ENCODE measurements at regions not wholly inside any gene's neighbourhood (a gene's known extent, or its start where the extent isn't known, plus 50 kb on each side); places are given as distances from the start of the nearest gene placed in this dataset.
"Not testable (repeated sequence)": the region's sequence is repeated elsewhere in the genome, so short reads cannot be mapped to it uniquely, and the experiment has no call there.

DNA sequence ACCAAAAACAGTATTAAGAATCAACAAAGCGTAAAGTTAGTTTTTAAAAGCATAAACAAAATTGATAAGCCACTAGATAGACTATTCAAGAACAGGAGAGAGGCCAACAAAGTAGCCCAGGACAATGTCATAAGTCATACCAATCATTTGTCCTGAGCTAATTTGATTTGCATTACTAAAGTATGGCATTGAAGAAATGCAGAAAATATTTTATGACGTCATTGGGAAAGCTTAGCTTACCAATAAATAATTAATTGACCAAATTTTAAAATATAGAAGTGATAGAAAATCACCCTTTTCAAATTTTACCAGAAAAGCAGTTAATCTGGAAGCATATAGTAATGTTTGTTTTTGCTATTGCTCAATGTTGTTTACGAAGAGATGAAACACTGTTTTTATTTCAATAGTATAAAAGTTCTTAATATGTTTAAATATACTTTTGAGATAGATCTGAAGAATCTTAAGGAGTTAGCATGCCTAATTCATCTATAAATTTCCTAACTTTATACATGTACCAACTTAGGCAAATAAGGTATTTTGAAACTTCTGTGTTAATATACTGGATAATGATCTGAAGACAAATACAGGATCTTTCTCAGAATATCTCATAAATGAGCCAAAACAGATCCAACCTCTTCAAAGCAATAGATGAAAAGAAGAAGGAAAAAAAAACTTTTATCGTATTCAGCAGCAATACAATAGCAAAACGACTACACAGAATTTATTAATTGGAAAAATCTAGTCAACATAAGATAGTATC lies 1118.5 kb downstream of the SLC16A7 start:
- DNase-seq (ENCODE audit: low spot score) = no peak

DNA sequence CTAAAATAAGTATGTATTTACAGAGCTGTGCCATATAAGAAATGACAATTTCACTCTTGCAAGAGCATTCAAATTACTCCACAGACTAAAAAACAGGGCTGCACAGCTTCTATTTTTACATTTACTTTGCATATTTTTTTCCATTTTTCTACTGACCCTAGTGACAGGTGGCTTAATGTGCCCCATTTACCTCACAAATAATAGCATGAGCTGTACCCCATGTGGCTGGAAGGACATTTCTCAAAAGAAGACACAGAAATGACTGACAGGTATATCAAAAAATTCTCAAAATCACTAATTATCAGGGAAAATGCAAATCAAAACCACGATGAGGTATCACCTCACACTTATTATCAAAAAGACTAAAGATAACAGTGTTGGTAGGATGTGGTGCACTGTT lies 1128.6 kb downstream of the SLC16A7 start:
- DNase-seq (ENCODE audit: low spot score) = no peak

DNA sequence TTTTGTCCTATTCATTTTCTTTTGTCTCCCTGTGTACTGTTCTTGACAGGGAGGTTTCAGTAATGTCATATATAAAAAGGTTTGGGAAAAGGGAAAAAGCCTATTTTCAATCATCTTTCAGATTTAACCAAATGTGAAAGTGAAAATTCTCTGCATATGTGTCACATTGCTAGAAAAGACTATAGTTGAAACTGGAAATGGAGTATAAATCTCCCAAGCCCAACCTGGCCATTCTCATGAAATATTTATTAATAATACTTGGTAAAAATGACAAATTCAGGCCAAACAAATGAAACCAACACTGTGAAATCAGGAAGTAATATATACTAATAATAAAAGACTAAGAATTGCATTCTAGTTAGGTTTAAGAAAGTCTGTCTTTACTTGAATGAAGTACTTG lies 1129.2 kb downstream of the SLC16A7 start:
- no peak for DNase-seq (ENCODE audit: low spot score)

DNA sequence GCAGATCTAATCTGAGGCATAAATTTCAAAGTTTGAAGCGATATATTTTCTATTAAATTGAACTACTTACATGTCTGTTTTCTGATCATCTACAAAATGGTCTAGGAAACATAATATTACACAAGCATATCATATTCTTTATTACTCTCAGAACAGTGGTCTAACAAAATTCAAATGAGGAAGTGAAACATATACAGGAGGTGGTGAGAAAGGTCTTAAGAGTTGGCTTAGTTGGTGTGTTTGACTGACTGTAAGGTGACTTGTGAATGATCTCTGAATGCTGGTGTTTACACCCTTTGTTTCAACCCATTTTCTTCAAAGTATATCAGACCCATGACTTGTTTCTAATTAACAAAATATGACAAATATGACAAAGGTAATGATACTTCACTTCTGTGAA lies 1156.8 kb downstream of the SLC16A7 start:
- DNase-seq (ENCODE audit: low spot score) = no peak

DNA sequence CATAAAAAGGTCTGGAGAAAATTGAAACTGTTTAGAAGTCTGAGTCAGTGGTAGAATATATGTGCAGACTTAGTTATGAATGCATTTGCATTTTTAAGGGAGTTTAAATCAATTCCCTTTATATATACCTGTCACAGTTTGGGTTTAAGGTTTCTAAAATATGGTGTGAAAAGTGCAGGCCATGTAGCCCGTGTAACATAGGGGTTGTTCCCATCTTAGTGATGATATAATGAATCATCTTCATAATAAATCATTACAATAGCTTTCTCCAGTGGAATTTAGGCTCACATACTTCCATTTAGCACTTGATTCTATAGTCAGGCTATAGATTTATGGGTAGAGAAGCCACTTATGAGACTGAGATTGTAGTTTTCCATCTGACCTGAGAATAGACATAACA lies 1162.4 kb downstream of the SLC16A7 start:
- DNase-seq (ENCODE audit: low spot score) = no peak

DNA sequence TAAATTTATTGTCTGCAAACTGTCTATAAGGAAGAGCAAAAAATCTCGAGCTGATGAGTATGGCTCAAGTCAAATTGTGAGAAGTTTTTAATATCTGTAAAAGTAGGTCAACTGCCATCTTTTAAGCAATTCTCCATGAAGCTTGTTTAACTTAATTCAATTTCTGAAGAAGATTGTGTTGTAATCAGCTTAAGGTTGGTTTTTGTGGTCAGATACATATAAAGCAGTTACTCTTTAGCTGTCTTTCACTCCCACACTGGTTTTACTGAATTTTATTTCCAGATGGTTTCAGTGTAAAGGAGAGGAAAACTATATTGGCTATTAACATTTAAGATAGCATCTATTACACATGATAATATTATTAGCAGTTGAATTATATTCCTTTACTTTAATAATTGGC lies 1165.1 kb downstream of the SLC16A7 start:
- no peak for DNase-seq (ENCODE audit: low spot score)

DNA sequence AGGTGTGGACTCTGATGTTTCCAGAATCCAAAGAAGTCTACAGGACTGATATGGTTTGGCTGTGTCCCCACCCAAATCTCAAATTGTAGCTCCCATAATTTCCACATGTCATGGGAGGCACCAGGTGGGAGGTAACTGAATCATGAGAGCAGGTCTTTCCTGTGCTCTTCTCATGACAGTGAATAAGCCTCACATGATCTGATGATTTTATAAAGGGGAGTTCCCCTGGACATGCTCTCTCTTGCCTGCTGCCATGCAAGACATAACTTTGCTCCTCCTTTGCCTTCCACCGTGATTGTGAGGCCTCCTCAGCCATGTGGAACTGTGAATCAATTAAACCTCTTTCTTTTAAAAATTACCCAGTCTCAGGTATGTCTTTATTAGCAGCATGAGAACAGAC lies 1205.3 kb downstream of the SLC16A7 start:
- DNase-seq (ENCODE audit: low spot score) = not testable (repeated sequence)

DNA sequence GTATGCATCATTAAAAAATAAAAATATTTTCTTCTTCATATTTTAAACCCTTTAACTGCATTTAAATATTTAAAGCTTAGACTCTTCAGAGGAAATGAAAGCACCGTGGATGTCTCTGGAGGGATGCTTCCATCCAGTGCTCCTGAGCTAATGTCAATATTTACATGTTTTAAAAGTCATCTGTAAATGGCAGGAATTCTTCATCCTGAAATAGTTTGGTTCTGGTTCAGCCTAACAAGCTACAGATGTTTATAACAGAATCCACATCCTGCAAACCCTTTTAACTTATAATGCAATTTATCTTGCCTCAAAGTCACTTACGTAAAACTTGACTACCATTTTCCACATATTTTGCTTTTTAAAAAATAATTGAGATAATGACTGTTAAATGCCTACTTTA lies 1207.3 kb downstream of the SLC16A7 start:
- no peak for DNase-seq (ENCODE audit: low spot score)

DNA sequence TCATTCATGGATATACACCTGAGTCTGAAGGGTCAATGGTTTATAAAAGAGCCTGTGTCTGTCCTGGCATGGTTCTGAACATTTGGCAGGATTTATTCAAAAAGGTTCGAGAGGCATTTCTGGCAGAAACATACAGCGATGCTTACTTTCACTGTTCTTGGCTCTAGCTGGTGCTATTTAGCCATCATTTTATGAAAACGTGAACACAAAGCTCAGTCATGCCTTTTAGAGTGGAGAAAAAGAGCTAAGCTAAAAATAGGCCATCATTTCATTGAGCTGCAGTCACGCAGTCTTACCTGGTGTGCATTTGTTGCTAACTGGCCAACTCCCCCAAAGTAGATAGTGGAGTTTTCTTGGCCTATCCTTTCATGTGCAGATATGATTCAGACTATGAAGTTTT lies 1209.5 kb downstream of the SLC16A7 start:
- DNase-seq (ENCODE audit: low spot score) = no peak

DNA sequence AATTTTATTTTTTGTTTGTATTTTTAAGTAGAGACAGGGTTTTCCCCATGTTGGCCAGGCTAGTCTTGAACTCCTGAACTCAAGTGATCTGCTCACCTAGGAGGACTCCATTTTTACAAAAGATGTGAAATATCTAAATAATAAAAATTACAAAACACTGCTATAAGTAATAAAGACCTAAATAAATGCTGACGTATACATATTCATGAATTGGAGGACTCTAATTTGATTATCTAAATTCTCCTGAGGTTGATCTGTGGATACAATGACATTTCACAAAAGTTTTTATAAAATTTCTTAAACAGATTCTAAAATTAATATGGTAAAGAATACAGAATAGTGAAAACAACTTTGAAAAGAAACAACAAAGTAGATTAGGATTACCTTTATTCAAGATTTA lies 1224.0 kb downstream of the SLC16A7 start:
- no peak for DNase-seq (ENCODE audit: low spot score)

DNA sequence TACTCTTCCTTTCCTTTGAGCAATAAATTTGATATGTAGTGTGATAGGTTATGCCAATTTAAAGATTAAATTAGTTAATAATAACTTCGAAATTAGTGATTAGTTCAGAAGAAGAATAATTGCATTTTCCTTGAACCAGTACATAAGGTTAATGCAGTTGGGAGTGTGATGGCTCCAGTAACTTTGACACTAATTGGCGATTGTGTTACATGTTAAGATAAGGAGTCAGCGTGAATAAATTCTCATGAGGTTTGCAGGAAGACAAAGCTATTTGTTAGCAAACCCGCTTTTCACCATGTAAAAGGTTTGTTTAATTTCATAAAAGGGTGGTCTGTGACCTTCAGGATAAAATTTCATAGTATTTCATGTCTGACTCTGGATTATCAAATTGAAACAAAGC lies 1226.8 kb downstream of the SLC16A7 start:
- no peak for DNase-seq (ENCODE audit: low spot score)

DNA sequence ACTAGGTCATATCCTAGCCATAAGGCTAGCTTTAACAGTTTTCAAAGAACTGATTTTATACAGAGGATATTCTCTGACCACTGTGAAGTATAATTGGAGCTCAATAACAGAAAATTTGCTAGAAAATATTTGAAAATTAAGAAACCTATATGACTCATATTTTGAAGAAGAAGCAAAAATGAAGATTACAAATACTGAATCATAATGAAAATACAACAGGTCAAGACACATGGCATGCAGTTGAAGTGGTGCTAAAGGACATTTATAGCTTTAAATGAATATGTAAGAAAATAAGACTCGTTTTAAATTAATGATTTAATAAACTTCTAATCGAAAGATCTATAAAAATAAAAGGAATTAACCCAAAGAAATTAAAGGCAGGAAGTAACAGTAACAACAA lies 1234.6 kb downstream of the SLC16A7 start:
- no peak for DNase-seq (ENCODE audit: low spot score)

DNA sequence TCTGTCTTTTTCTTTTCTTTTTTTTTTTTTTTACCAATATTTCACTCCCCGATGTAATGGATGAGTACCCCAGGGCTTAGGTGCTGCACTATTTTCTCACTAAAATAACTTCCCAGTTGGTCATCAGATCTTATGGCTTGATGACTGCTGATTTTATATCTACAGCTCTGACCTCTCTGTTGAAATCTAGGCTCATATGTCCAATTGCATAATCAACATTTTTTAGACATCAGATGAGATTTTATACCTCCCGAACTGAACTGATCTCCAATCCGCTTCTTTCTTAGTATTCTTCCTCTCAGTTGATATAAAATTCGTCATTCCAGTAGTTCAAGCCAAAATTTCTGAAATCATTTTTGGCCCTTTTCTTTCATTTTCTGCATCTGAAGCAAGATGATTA lies 1236.5 kb downstream of the SLC16A7 start:
- no peak for DNase-seq (ENCODE audit: low spot score)

DNA sequence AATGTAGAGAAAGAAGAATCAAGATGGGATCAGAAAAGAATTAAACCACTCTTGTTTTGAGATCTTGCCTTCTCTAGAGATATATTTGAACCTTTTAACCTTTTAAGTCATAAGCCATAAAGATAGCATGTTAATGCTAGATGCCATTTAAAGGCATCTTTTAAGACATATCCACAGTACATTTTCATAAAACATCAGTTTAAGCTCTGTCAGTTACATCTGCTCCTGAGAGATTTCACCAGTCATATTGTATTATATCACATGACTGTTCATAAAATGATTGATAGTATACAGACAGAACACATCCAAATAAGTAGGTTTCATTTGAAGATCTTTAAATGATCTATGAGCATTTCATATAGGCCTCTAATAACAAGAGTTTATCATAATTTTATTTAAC lies 1238.5 kb downstream of the SLC16A7 start:
- no peak for DNase-seq (ENCODE audit: low spot score)

DNA sequence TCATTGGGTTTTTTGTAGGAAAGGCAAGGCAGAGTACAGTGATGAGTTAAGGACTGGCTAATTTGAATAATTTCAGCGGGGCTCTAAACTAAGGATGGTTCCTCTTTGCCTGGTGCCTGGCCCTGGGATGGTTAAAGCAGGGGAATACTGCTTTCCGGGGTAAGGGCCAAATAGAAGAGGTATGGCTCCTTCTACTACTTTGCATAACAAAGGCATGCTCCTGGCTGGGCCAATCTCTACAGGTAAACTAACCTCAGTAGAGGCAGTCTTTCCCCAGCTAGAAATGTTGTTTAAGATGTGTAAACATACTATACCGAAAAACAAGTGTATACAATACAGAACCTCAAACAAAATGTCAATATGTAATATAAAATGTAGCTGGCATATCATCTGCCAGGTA lies 1239.0 kb downstream of the SLC16A7 start:
- DNase-seq (ENCODE audit: low spot score) = no peak

DNA sequence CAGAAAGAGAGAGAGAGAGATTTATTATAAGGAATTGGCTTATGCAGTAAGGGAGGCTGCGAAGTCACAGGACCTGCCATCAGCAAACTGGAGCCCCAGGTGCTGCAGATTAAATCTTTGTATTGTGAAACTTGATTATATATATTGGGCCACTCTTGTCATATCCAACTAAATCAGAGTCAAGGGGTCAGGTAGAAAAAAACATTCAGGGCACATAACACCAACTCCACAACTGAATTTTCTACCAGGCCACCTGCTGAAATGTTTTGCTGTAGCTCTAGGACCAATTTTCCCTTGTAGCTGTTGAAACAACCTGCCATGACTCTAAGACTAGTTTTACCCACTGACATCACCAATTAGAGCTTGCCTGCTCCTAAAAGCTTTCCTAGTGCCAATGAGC lies 1240.8 kb downstream of the SLC16A7 start:
- DNase-seq (ENCODE audit: low spot score) = no peak

DNA sequence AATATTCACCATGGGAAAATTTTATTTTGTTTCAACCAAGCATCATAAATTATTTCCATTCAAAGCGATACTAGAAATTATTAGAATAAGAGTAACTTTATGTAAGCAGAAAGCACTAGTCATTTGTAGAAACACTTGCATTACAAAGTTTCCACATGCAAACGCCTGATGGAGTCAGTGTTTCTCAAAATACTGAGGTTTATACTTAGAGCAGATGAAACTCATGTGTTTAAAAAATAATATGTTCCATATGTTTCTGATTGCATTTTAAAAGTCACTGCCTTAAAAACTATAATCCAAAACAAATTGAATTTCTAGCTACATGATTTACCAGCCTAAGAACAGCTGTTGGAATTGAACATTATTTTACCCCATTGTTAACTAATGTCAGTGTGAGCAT lies 1246.4 kb downstream of the SLC16A7 start:
- DNase-seq (ENCODE audit: low spot score) = no peak

DNA sequence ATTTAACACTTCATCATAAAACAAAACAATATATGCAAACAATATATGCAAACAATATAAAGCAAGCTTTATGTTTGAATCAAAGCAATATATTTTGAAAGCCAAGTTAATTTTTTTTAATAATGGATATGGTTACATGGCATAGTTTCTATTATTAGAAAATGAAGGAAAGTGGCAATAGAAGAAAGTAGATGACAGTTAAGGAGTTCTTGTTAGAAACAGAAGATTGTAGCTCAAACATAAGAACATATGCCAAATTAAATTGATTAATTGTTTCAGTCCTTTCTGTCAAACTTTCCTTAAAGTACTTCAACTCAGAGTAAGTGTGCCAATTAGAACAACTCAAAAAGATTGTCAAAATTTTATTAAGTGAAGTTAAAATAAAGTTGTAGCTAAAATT lies 1248.3 kb downstream of the SLC16A7 start:
- no peak for DNase-seq (ENCODE audit: low spot score)

DNA sequence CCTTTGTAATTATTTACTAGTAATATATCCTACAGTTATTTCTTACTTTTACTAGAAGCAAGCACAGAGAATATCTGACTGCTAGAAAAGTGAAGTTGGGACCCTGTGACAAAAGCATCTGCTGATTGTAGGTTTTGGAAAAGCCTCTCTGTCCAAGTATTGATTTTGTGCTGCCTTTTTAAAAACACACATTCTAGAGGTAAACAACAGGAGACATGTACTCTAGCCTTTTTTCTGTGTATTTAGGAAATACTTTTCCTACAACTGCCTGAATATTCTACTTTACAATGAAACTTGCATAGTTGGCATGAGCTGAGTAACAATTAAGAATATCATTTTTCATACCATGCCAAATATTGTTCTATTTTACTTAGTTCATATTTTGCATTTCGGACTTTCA lies 1249.0 kb downstream of the SLC16A7 start:
- no peak for DNase-seq (ENCODE audit: low spot score)

DNA sequence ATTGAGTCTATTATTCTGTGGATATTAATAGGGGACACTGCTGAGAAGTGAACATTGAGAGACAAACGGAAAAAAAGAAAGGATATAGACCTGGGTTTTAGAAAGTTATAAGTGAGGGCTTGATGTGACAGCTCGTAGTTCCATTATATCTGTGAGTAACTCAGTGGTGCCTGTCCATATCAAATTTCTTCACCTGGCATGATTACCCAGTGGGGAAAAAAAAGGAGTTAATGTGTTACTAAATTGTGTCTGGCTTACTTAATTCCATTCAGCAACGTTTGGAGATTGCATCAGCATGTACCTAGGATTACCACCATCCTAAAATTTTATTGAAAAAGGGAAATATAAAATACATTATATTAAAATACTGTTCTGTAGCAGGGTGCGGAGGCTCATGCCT lies 1249.9 kb downstream of the SLC16A7 start:
- DNase-seq (ENCODE audit: low spot score) = no peak

DNA sequence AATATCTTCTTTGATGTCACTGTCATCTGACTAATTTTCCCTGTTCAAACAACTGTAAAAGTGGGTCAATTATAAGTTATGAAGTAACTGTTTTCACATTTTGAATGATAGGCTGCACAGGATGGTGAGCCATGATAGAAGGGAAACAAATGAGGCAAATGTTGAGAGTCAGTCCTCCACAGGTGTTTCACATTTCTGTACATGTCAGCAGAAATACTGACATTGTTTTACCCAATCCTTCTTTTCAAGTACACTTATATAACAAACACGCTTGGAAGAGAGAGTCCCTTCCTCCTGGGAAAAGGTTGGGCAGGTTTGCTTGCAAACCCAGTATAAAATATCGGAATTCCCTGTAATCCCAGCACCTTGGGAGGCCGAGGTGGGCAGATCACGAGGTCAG lies 1251.5 kb downstream of the SLC16A7 start:
- DNase-seq (ENCODE audit: low spot score) = no peak

DNA sequence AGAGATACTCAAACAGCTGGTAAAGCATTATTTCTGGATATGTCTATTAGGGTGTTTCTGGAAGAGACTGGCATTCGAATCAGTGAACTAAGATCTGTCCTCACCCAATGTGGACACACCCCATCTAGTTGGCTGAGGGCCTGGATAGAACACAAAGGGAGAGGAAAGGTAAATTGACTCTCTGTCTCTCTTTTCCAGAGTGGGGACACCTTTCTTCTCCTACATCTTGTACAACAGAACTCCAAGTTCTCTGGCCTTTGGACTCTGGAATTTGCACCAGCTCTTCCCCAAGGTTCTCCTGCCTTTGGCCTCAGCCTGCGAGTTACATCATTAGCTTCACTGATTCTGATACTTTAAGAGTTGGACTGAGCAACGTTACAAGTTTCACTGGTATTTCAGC lies 1253.9 kb downstream of the SLC16A7 start:
- DNase-seq (ENCODE audit: low spot score) = no peak

DNA sequence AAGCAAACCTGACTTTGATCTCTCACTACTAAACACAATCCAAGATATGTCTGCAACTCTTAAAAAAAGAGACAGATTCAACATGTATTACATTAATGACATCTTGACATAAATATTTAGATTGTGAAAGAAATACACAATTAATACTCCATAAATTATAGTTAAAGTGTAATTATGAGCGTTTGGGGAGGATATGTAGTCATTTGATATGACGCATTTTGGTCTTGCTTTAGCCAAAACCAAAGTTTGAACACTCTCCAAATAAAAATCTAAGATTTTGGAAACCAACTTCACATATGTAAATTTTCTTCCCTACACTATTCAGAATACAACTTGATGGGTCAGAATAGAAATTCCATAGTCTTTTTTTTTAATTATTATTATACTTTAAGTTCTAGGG lies 1257.6 kb downstream of the SLC16A7 start:
- no peak for DNase-seq (ENCODE audit: low spot score)

DNA sequence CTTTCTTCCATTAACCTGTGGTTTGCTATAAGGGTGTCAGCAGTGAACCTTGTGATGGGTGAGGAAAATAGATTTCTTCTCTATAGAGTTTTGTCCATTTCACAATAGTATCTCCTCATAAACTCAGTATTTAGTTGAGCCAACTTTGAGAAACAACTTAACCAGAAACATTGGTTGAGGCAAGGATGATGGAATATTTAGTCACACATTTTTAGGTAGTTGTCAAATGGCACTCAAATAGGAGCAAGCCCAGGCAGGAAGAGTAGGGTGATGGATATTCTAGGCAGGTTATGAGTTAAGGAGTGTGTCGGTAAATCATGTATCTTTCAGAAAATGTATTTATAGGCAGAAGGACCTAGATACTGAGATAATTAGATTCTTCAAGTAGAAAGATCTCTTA lies 1267.6 kb downstream of the SLC16A7 start:
- DNase-seq (ENCODE audit: low spot score) = no peak

DNA sequence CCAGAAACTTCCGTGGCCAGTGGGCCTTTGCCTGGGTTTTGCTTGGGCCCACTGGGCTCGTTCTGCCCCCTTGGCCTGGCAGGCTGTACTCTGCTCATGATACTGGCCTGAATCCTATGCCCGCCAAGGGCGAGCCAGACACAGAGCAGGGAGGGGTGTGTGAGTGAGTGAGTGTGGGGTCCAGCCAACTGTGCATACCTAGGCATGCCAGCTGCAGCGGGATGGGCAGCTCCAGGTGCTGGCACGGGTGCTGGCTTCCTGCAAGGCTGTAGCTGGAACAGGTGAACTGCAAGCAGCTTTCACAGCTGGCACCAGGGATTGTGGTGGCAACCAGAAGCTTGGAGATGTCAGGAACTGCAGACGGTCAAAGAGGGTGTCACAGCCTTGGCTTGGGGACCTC lies 1276.4 kb downstream of the SLC16A7 start:
- DNase-seq (ENCODE audit: low spot score) = no peak

Data from putamen (tissue), 1 donor.